ENCODE measurements at regions not wholly inside any gene's neighbourhood (a gene's known extent, or its start where the extent isn't known, plus 50 kb on each side); places are given as distances from the start of the nearest gene placed in this dataset.
A peak's percentile ranks its signal among the peaks of the same experiment; 100 is the strongest.

DNA sequence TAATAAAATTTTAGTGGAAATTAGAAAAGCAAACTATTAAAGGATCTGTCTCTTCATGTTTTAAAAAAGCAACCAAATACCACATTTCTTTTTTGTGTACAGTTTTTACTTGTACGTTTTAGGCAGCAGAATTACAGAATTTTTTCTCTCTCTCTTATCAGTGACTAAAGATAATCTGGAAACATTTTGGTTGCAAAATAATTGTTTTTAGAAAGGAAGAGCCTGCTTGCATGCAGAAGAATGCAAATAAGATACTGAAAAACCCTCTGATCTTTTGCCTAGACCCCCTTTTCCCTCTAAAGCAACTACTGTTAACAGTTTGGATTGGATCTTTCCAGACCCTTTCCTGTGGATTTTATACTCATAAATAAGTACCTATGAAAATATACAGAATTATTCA, 75.9 kb upstream of the SGCD start:
- H3K9me3 ChIP-seq (ENCODE audit: severe bottlenecking), result no peaks in the 10 kb centered on the region
- H3K4me3 ChIP-seq (ENCODE audit: low read depth, low read length), result no peak overlapping the region
- no peak overlapping the region for H3K27ac ChIP-seq
- DNase-seq, result no peak
- no peaks in the 10 kb centered on the region for H3K36me3 ChIP-seq
- TF ChIP-seq, protein P1, sequence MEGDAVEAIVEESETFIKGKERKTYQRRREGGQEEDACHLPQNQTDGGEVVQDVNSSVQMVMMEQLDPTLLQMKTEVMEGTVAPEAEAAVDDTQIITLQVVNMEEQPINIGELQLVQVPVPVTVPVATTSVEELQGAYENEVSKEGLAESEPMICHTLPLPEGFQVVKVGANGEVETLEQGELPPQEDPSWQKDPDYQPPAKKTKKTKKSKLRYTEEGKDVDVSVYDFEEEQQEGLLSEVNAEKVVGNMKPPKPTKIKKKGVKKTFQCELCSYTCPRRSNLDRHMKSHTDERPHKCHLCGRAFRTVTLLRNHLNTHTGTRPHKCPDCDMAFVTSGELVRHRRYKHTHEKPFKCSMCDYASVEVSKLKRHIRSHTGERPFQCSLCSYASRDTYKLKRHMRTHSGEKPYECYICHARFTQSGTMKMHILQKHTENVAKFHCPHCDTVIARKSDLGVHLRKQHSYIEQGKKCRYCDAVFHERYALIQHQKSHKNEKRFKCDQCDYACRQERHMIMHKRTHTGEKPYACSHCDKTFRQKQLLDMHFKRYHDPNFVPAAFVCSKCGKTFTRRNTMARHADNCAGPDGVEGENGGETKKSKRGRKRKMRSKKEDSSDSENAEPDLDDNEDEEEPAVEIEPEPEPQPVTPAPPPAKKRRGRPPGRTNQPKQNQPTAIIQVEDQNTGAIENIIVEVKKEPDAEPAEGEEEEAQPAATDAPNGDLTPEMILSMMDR (IDR thresholded peaks at IDR 0.05; ENCODE audit: low read depth, low read length), result no peak
- no peaks in the 10 kb centered on the region for H3K27me3 ChIP-seq (ENCODE audit: insufficient read depth, low read depth, severe bottlenecking)

DNA sequence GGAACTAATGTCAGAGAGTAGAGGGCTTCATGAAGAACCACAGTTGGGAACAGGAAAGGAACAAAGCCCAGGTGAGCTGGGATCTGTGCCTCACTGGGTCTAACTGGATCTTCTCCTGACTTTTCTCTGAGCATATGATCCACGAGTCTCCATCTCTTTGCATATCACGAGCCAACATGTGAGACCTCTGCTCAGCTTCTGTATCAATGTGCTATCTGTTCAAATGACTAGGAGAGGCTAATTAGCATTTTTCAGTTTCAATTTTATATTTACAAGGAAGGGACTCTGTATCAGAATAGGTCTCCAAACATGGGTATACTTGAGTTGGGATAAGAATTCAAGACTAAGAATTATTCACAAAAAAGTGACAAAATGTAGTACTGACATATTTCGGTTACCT, 73.8 kb upstream of the SGCD start:
- H3K27me3 ChIP-seq (ENCODE audit: insufficient read depth, low read depth, severe bottlenecking), result no peaks in the 10 kb centered on the region
- no peaks in the 10 kb centered on the region for H3K36me3 ChIP-seq
- H3K9me3 ChIP-seq (ENCODE audit: severe bottlenecking), result no peaks in the 10 kb centered on the region
- TF ChIP-seq, protein P1 (IDR thresholded peaks at IDR 0.05; ENCODE audit: low read depth, low read length), result no peak
- no peak for DNase-seq
- H3K4me3 ChIP-seq (ENCODE audit: low read depth, low read length), result no peak overlapping the region
- no peak overlapping the region for H3K27ac ChIP-seq

DNA sequence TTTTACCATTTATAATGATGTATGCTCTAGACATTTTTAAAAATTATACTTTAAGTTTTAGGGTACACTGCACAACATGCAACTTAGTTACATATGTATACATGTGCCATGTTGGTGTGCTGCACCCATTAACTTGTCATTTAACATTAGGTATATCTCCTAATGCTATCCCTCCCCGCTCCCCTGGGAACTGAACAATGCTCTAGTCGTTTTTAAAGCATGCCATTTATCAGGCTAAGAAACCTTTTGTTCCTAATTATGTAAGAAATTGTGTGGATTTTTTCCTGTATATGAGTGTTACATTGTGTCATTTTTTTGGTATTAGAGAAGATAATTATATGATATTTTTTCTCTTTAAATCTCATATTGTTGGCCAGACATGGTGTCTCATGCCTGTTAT, 72.8 kb upstream of the SGCD start:
- H3K36me3 ChIP-seq, result no peaks in the 10 kb centered on the region
- TF ChIP-seq, protein P1 (IDR thresholded peaks at IDR 0.05; ENCODE audit: low read depth, low read length), result no peak
- H3K9me3 ChIP-seq (ENCODE audit: severe bottlenecking), result no peaks in the 10 kb centered on the region
- no peak overlapping the region for H3K4me3 ChIP-seq (ENCODE audit: low read depth, low read length)
- no peak overlapping the region for H3K27ac ChIP-seq
- no peaks in the 10 kb centered on the region for H3K27me3 ChIP-seq (ENCODE audit: insufficient read depth, low read depth, severe bottlenecking)
- no peak for DNase-seq

DNA sequence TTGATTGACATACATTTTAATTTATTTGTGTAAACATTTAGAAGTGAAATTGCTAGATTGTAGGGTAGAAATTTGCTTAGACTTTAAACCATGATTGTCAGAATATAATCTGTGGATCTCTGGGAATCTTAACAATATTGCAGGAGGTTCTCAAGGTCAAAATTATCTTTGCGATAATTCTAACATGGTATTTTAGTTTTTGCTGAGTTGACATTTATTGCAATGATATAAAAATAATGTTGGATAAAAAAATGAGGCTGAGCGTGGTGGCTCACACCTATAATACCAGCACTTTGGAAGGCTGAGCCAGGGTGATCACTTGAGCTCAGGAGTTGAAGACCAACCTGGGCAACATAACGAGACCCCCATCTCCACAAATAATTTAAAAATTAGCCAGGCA, 70.3 kb upstream of the SGCD start:
- H3K9me3 ChIP-seq (ENCODE audit: severe bottlenecking), result no peaks in the 10 kb centered on the region
- TF ChIP-seq, protein P1 (IDR thresholded peaks at IDR 0.05; ENCODE audit: low read depth, low read length), result no peak
- H3K36me3 ChIP-seq, result no peaks in the 10 kb centered on the region
- H3K27me3 ChIP-seq (ENCODE audit: insufficient read depth, low read depth, severe bottlenecking), result no peaks in the 10 kb centered on the region
- DNase-seq, result no peak
- H3K27ac ChIP-seq, result no peak overlapping the region
- no peak overlapping the region for H3K4me3 ChIP-seq (ENCODE audit: low read depth, low read length)

DNA sequence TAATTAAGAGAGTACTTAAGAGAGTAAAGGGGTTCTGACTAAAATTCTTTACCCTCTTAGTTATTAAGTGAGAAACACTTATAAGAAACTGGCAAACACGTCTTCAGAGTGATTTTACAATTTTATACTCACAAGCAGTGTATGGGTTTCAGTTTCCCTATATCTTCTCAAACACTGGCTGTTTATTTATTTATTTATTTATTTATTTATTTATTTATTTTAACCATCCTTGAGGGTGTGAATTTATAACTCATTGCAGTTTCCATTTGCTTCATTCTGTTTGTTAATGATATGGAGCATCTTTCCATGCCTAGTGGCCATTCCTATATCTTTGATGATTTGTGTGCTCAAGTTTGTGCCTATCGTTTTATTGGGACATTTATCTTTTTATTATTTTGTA, 68.0 kb upstream of the SGCD start:
- Histone ChIP-seq H3K27ac (no peak overlapping the region), H3K9me3 (ENCODE audit: severe bottlenecking) (peaks cover 5% of the 10 kb centered on the region), H3K27me3 (ENCODE audit: insufficient read depth, low read depth, severe bottlenecking) (no peaks in the 10 kb centered on the region), H3K4me3 (ENCODE audit: low read depth, low read length) (no peak overlapping the region), H3K36me3 (no peaks in the 10 kb centered on the region)
- DNase-seq, result no peak
- TF ChIP-seq, protein P1 (IDR thresholded peaks at IDR 0.05; ENCODE audit: low read depth, low read length), result no peak

DNA sequence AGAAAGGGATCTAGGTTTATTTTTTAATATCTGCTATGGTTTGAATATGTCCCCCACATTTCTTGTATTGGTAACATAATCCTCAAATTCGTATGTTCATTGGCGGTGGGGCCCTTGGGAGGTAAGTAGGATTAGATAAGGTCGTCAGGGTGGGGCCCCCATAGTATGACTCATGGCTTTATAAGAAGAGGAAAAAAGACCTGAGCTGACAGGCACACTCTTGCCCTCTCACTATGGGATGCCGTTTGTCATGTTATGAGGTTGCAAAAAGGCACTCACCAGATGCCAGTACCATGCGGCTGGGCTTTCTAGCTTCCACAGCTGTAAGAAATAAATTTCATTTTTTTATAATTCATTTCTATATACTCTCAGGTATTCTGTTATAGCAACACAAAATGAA, 67.3 kb upstream of the SGCD start:
- H3K27ac ChIP-seq, result no peak overlapping the region
- TF ChIP-seq, protein P1 (IDR thresholded peaks at IDR 0.05; ENCODE audit: low read depth, low read length), result no peak

More for the DNA sequence above, 67.3 kb upstream of the SGCD start:
- H3K36me3 ChIP-seq, result no peaks in the 10 kb centered on the region
- DNase-seq, result peak; percentile 25
- peaks cover 5% of the 10 kb centered on the region for H3K9me3 ChIP-seq (ENCODE audit: severe bottlenecking)
- no peak overlapping the region for H3K4me3 ChIP-seq (ENCODE audit: low read depth, low read length)
- no peaks in the 10 kb centered on the region for H3K27me3 ChIP-seq (ENCODE audit: insufficient read depth, low read depth, severe bottlenecking)

Data from WERI-Rb-1 (cell line).